ENCODE measurements at regions not wholly inside any gene's neighbourhood (a gene's known extent, or its start where the extent isn't known, plus 50 kb on each side); places are given as distances from the start of the nearest gene placed in this dataset.

DNA sequence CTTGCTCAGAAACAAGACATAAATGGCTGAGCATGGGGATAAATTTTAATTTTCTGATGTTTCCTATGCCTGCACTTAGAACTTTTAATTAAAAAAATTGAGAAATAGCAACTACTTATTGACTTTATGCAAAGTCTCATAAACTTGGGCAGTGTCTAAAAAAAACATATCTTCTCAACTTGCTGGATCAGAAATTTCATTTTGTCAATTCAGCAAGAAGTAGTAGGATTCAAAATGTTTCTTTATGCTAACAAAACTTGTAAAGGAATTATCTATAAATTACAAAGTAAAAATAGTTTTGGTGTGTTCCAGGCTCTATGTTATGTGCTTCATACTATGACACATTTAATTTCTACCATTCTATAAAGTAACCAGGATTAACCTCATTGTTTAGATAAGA lies 562.2 kb upstream of the IMPG1 start:
- Histone ChIP-seq H3K27me3 (ENCODE audit: low read depth) (no peaks in the 10 kb centered on the region), H3K4me3 (no peak overlapping the region), H3K4me1 (no peaks in the 10 kb centered on the region), H3K36me3 (no peaks in the 10 kb centered on the region), H3K27ac (replicated peaks) (no peak overlapping the region), H3K9me3 (replicated peaks) (no peaks in the 10 kb centered on the region)
- TF ChIP-seq CTCF (IDR thresholded peaks at IDR 0.05; ENCODE audit: borderline replicate concordance), result no peak
- DNase-seq, result no peak
- intact Hi-C loops (cut with micrococcal nuclease), result no loop called here

DNA sequence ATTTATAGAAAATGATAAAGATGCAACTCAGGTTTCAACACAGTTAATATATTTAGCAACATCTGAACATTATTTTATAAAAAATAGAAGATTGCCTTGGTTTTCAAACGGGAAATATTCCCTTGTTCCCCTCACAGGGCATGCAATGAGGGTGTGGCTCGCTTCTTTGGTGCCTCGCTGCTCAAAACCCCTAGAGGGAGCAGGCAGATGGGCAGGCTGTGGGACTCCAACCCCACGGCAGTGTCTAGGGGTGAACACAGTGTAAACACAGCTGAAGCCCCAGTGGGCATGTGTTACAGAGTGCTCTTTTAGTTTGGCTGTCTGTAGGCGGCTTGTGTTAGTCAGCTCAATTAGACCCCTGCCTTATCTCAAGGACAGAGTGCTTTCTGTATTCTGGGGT lies 560.8 kb upstream of the IMPG1 start:
- Histone ChIP-seq H3K4me1 (no peaks in the 10 kb centered on the region), H3K9me3 (replicated peaks) (peaks cover 4% of the 10 kb centered on the region), H3K36me3 (no peaks in the 10 kb centered on the region), H3K27ac (replicated peaks) (no peak overlapping the region), H3K4me3 (no peak overlapping the region), H3K27me3 (ENCODE audit: low read depth) (no peaks in the 10 kb centered on the region)
- intact Hi-C loops (cut with micrococcal nuclease), result no loop called here
- no peak for TF ChIP-seq CTCF (IDR thresholded peaks at IDR 0.05; ENCODE audit: borderline replicate concordance)
- no peak for DNase-seq

- H3K36me3 ChIP-seq, result no peaks in the 10 kb centered on the region
- no peaks in the 10 kb centered on the region for H3K4me1 ChIP-seq
- H3K9me3 ChIP-seq (replicated peaks), result peaks cover 12% of the 10 kb centered on the region
- no peaks in the 10 kb centered on the region for H3K27me3 ChIP-seq (ENCODE audit: low read depth)
- H3K4me3 ChIP-seq, result no peak overlapping the region
- no peak for TF ChIP-seq CTCF (IDR thresholded peaks at IDR 0.05; ENCODE audit: borderline replicate concordance)
- intact Hi-C loops (cut with micrococcal nuclease), result no loop called here
- no peak for DNase-seq
- H3K27ac ChIP-seq (replicated peaks), result no peak overlapping the region
Observed at GRCh38 chr6:76631622-76632021, 559.2 kb upstream of the IMPG1 start.

- intact Hi-C loops (cut with micrococcal nuclease), result no loop called here
- no peak overlapping the region for H3K4me3 ChIP-seq
- no peak for TF ChIP-seq CTCF (IDR thresholded peaks at IDR 0.05; ENCODE audit: borderline replicate concordance)
- no peak for DNase-seq
- no peaks in the 10 kb centered on the region for H3K36me3 ChIP-seq
- H3K9me3 ChIP-seq (replicated peaks), result no peaks in the 10 kb centered on the region
- no peaks in the 10 kb centered on the region for H3K27me3 ChIP-seq (ENCODE audit: low read depth)
- no peak overlapping the region for H3K27ac ChIP-seq (replicated peaks)
- H3K4me1 ChIP-seq, result no peaks in the 10 kb centered on the region
Observed at GRCh38 chr6:76615395-76615794, 542.9 kb upstream of the IMPG1 start.

DNA sequence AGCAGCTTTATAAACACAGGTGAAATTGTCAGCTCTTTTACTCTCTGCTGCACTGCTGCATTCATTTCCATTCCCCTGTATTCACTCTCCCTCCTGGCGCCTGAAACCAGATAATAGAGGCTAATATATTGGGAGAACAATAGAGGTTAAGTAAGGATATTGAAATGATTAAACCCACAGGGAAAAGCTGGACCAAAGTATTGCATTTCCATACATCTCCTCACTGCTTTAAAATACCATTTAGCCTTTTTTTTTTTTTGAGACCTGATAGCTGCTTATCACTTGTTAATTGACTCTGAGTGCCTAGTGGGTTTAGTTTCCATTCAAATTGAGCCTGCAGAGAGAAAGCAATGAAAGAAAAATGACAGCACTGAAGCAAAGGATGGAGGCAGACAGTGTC lies 540.5 kb upstream of the IMPG1 start:
- DNase-seq, result no peak

More for the DNA sequence above, 540.5 kb upstream of the IMPG1 start:
- intact Hi-C loops (cut with micrococcal nuclease), result no loop called here
- H3K36me3 ChIP-seq, result no peaks in the 10 kb centered on the region
- H3K27ac ChIP-seq (replicated peaks), result no peak overlapping the region
- no peak overlapping the region for H3K4me3 ChIP-seq
- no peaks in the 10 kb centered on the region for H3K9me3 ChIP-seq (replicated peaks)
- no peaks in the 10 kb centered on the region for H3K27me3 ChIP-seq (ENCODE audit: low read depth)
- no peaks in the 10 kb centered on the region for H3K4me1 ChIP-seq
- no peak for TF ChIP-seq CTCF (IDR thresholded peaks at IDR 0.05; ENCODE audit: borderline replicate concordance)
